Fibroblast of lung (primary cell): ENCODE measurements at regions not wholly inside any gene's neighbourhood (a gene's known extent, or its start where the extent isn't known, plus 50 kb on each side); places are given as distances from the start of the nearest gene placed in this dataset.

ENCODE experiments used
- CTCF ChIP-seq, 2 donors: IDR thresholded peaks in 1 of 2; conservative IDR thresholded peaks in 1 of 2; 1 replicate in 1 of 2; 2 replicates in 1 of 2; pipeline ENCODE4 v1.5.1; 2011 to 2012; ENCODE audit warnings: low read length in 2 of 2, control low read depth in 1 of 2, inconsistent platforms in 1 of 2, low read depth in 1 of 2, mild to moderate bottlenecking in 1 of 2
- EZH2 ChIP-seq: IDR thresholded peaks from 2 replicates; pipeline ENCODE4 v1.5.1; 2012; ENCODE audit warnings: low read length, control low read depth, mild to moderate bottlenecking; ENCODE audit errors: missing control alignments

GRCh38 chr7:138297526-138297925 is 162.5 kb upstream of the TRIM24 start:
- TF ChIP-seq CTCF (conservative IDR thresholded peaks at IDR 0.05 in 1 of 2, IDR thresholded peaks at IDR 0.05 in 1 of 2; ENCODE audit: low read depth in 1 of 2, low read length in 2 of 2) (no peak), EZH2 (no peak)
